22Rv1 (cell line): ENCODE measurements at regions not wholly inside any gene's neighbourhood (a gene's known extent, or its start where the extent isn't known, plus 50 kb on each side); places are given as distances from the start of the nearest gene placed in this dataset.

Source experiments
- CTCF ChIP-seq: fragments of 450-650 bp; IDR thresholded peaks from 2 replicates; pipeline ENCODE4 v1.5.1; 2017; ENCODE audit warnings: mild to moderate bottlenecking
- ZFX ChIP-seq: fragments of 450-650 bp; IDR thresholded peaks from 2 replicates; pipeline ENCODE4 v1.6.1; 2017; ENCODE audit warnings: antibody characterized with exemption, borderline replicate concordance

DNA sequence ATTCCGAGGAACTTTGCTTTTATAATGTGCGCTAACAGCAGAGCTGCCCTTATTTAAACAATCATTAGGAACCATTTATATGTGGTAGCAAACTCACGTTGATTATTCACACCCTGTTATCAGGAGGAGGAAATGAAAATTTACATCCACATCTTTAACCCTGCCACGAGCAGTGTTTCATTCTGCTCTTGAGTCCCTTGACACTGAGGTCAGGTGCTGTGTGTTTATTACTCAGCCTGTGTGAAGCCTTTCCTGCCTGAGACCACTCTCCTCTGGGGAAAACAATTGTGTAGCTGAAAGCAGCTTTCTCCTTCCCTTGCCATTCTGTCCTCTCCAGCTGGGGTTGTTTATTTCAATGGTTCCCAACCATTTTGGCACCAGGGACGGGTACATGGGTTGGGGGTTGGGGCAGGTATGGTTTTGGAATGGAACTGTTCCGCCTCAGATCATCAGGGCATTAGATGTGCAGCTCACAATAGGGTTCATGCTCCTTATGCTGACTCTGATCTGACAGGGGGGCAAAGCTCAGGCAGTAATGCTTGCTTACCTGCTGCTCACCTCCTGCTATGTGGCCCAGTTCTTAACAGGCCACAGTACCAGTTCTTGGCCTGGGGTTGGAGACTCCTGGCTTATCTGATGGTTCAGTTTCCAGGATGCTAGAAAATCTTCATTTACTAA is 651.1 kb downstream of the TDRD15 start:
- no peak for TF ChIP-seq CTCF
- TF ChIP-seq ZFX, result no peak
